CD14-positive monocyte (primary cell): ENCODE measurements at regions not wholly inside any gene's neighbourhood (a gene's known extent, or its start where the extent isn't known, plus 50 kb on each side); places are given as distances from the start of the nearest gene placed in this dataset.

ENCODE experiments used
- DNase-seq, 3 donors: peaks; one replicate each; pipeline ENCODE4 v3.0.0-alpha.2; 2011 to 2022
- H2AFZ ChIP-seq: 2 replicates; pipeline ENCODE4 v1.6.0; 2012; ENCODE audit warnings: mild to moderate bottlenecking, low read depth, low read length, inconsistent platforms; ENCODE audit not compliant: insufficient read depth, poor library complexity, severe bottlenecking
- H3K27ac ChIP-seq, 2 donors: 1 replicate in 1 of 2; 2 replicates in 1 of 2; pipeline ENCODE4 v1.5.1; 2012 to 2013; ENCODE audit warnings: low read length in 2 of 2, control low read depth in 1 of 2, inconsistent platforms in 1 of 2, low read depth in 1 of 2, mild to moderate bottlenecking in 1 of 2
- H3K27me3 ChIP-seq, 2 donors: one replicate each; pipeline versions ENCODE4 v1.6.0 to v1.6.1; 2011 to 2013; ENCODE audit warnings: low read length in 2 of 2; ENCODE audit not compliant: control insufficient read depth in 2 of 2, insufficient read depth in 2 of 2
- H3K36me3 ChIP-seq, 2 donors: replicated peaks in 1 of 2; 1 replicate in 1 of 2; 2 replicates in 1 of 2; pipeline versions ENCODE4 v1.5.1 to v1.6.1; 2012 to 2013; ENCODE audit warnings: low read length in 2 of 2, control low read depth in 1 of 2, inconsistent platforms in 1 of 2, mild to moderate bottlenecking in 1 of 2; ENCODE audit not compliant: insufficient read depth in 2 of 2, control insufficient read depth in 1 of 2
- H3K4me1 ChIP-seq, 2 donors: 1 replicate in 1 of 2; 2 replicates in 1 of 2; pipeline versions ENCODE4 v1.5.1 to v1.6.1; 2012 to 2013; ENCODE audit warnings: low read length in 2 of 2, control low read depth in 1 of 2, inconsistent platforms in 1 of 2, mild to moderate bottlenecking in 1 of 2, moderate library complexity in 1 of 2; ENCODE audit not compliant: insufficient read depth in 2 of 2, control insufficient read depth in 1 of 2
- H3K4me2 ChIP-seq: replicated peaks from 2 replicates; pipeline ENCODE3; 2012; ENCODE audit warnings: low read length, moderate library complexity, mild to moderate bottlenecking; ENCODE audit not compliant: poor library complexity, severe bottlenecking; ENCODE audit errors: extremely low read depth
- H3K4me3 ChIP-seq, 3 experiments: fragments of 200-600 bp in 1 of 3; sonication (generic) in 1 of 3; replicated peaks in 1 of 3; 1 replicate in 2 of 3; 2 replicates in 1 of 3; pipeline ENCODE4 v1.5.1; 2011 to 2013; ENCODE audit warnings: low read length in 3 of 3, mild to moderate bottlenecking in 3 of 3, control low read depth in 2 of 3, low read depth in 2 of 3, inconsistent platforms in 1 of 3, moderate library complexity in 1 of 3
- H3K79me2 ChIP-seq: 2 replicates; pipeline ENCODE4 v1.6.0; 2012; ENCODE audit warnings: mild to moderate bottlenecking, control low read depth, inconsistent platforms, low read length, moderate library complexity; ENCODE audit not compliant: insufficient read depth
- H3K9ac ChIP-seq: 2 replicates; pipeline ENCODE4 v1.6.0; 2017; ENCODE audit warnings: low read length, mild to moderate bottlenecking; ENCODE audit not compliant: insufficient read depth, poor library complexity, severe bottlenecking
- H3K9me3 ChIP-seq, 2 donors: replicated peaks in 1 of 2; 1 replicate in 1 of 2; 2 replicates in 1 of 2; pipeline versions ENCODE4 v1.5.1 to v1.6.1; 2012 to 2013; ENCODE audit warnings: low read length in 2 of 2, control low read depth in 1 of 2; ENCODE audit not compliant: control insufficient read depth in 1 of 2, insufficient read depth in 1 of 2
- H4K20me1 ChIP-seq: 2 replicates; pipeline ENCODE4 v1.6.0; 2012; ENCODE audit warnings: mild to moderate bottlenecking, low read length, control low read depth, moderate library complexity; ENCODE audit not compliant: insufficient read depth
- H3K27ac Mint-ChIP-seq, 7 donors: one replicate each; pipeline ENCODE4 v1.8.0; 2020; ENCODE audit warnings: mild to moderate bottlenecking in 7 of 7, mixed read lengths in 7 of 7, moderate library complexity in 6 of 7, inconsistent platforms in 2 of 7
- H3K27me3 Mint-ChIP-seq, 3 donors: one replicate each; pipeline ENCODE4 v1.8.0; 2021 to 2022; ENCODE audit warnings: low read depth in 3 of 3, mild to moderate bottlenecking in 3 of 3, mixed read lengths in 3 of 3, moderate library complexity in 3 of 3, inconsistent platforms in 1 of 3
- H3K36me3 Mint-ChIP-seq, 2 donors: one replicate each; pipeline ENCODE4 v1.8.0; 2020; ENCODE audit warnings: mixed read lengths in 2 of 2, inconsistent platforms in 1 of 2, mild to moderate bottlenecking in 1 of 2
- H3K4me1 Mint-ChIP-seq: one replicate; pipeline ENCODE4 v1.8.0; 2020; ENCODE audit warnings: mild to moderate bottlenecking, mixed read lengths
- H3K4me3 Mint-ChIP-seq, 2 donors: one replicate each; pipeline ENCODE4 v1.8.0; 2020; ENCODE audit warnings: mild to moderate bottlenecking in 2 of 2, mixed read lengths in 2 of 2, moderate library complexity in 1 of 2
- H3K9me3 Mint-ChIP-seq, 7 donors: one replicate each; pipeline ENCODE4 v1.8.0; 2020 to 2022; ENCODE audit warnings: mixed read lengths in 7 of 7, mild to moderate bottlenecking in 6 of 7, moderate library complexity in 6 of 7, inconsistent platforms in 2 of 7
- WGBS: methylation state at CpG from one replicate; pipeline ENCODE4 v1.1.5; 2013; ENCODE audit warnings: missing lambda C conversion rate; ENCODE audit not compliant: insufficient coverage; 5-methylcytosine and 5-hydroxymethylcytosine counted together
- intact Hi-C, 2 donors: fragments of 100-400 bp; cut with micrococcal nuclease; formaldehyde crosslinking; loops; one replicate each; pipeline versions ENCODE4 v1.15.0 to v1.15.1; 2023
- TF ChIP-seq, protein P1 (sequence below): fragments of 200-600 bp; IDR thresholded peaks from one replicate; pipeline ENCODE4 v1.8.0; 2022; ENCODE audit warnings: antibody characterized with exemption, mild to moderate bottlenecking

DNA sequence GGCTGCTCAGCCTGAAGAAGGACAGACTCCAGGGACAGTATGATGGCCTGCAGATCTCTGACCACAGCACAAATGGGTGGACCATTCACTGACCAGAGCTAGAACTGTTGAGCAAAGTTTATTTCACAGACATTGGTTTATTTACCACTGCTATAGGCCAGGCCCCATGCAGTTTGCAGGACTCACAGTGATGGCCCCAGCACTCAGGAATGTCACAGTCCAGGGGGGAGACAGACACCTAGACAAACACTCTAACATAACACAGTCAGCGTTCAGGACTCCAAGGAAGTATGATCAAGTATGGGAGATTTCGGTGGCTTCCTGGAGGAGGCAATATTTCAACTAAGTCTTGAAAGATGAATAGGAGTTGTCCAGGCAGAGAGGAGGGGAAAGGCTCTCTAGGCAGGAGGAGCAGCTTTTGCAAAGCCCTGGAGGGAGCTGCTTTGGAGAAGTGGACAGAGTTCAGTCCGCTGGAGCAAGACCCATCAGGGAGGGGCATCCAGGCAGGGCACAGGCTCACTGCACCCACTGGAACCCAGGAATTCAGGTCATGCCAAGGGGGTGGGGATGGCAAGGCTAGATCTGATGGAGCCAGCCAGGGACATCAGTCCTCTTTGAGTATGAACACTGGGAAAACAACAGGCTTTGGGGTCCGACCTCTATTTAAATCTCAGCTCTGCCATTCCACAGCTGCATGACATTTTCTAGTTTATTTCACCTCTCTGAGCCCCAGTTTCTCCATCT, 454.3 kb downstream of the MATN1 start:
- no peaks in the 10 kb centered on the region for H3K4me1 Mint-ChIP-seq
- H3K27me3 ChIP-seq, result no peaks in the 10 kb centered on the region

GRCh38 chr1:30267856-30268255, 455.5 kb downstream of the MATN1 start:
- Histone ChIP-seq H3K27ac (no peak overlapping the region), H3K9ac (no peak overlapping the region), H2AFZ (no peak overlapping the region), H3K4me1 (no peaks in the 10 kb centered on the region), H3K9me3 (no peaks in the 10 kb centered on the region), H3K36me3 (no peaks in the 10 kb centered on the region), H4K20me1 (no peaks in the 10 kb centered on the region), H3K4me2 (no peak overlapping the region), H3K27me3 (no peaks in the 10 kb centered on the region), H3K4me3 (no peak overlapping the region), H3K79me2 (no peaks in the 10 kb centered on the region)
- Mint-ChIP-seq H3K36me3 (no peaks in the 10 kb centered on the region), H3K9me3 (peaks cover 0 to 3% (median 0%) of the 10 kb centered on the region in 7 donors), H3K4me3 (no peak overlapping the region), H3K27ac (no peak overlapping the region), H3K27me3 (peaks cover 0 to 8% (median 3%) of the 10 kb centered on the region in 3 donors), H3K4me1 (no peaks in the 10 kb centered on the region)
- TF ChIP-seq, protein P1, sequence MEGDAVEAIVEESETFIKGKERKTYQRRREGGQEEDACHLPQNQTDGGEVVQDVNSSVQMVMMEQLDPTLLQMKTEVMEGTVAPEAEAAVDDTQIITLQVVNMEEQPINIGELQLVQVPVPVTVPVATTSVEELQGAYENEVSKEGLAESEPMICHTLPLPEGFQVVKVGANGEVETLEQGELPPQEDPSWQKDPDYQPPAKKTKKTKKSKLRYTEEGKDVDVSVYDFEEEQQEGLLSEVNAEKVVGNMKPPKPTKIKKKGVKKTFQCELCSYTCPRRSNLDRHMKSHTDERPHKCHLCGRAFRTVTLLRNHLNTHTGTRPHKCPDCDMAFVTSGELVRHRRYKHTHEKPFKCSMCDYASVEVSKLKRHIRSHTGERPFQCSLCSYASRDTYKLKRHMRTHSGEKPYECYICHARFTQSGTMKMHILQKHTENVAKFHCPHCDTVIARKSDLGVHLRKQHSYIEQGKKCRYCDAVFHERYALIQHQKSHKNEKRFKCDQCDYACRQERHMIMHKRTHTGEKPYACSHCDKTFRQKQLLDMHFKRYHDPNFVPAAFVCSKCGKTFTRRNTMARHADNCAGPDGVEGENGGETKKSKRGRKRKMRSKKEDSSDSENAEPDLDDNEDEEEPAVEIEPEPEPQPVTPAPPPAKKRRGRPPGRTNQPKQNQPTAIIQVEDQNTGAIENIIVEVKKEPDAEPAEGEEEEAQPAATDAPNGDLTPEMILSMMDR, result no peak
- 82% methylated on average over 2 of the region's 6 CpGs for WGBS
- intact Hi-C loops, result no loop called here
- no peak for DNase-seq

More for the DNA sequence above, 454.3 kb downstream of the MATN1 start:
- Mint-ChIP-seq H3K27ac (no peak overlapping the region), H3K4me3 (no peak overlapping the region), H3K9me3 (peaks cover 0 to 7% (median 1%) of the 10 kb centered on the region in 7 donors), H3K36me3 (no peaks in the 10 kb centered on the region), H3K27me3 (peaks cover 0 to 8% (median 3%) of the 10 kb centered on the region in 3 donors)
- H3K4me2 ChIP-seq, result no peak overlapping the region
- H3K9me3 ChIP-seq, result peaks cover 0 to 7% of the 10 kb centered on the region in 2 donors
- no peak for DNase-seq
- no peaks in the 10 kb centered on the region for H3K4me1 ChIP-seq
- H4K20me1 ChIP-seq, result no peaks in the 10 kb centered on the region
- no peaks in the 10 kb centered on the region for H3K36me3 ChIP-seq
- WGBS, result 89% methylated on average over 3 of the region's 4 CpGs
- H3K9ac ChIP-seq, result no peak overlapping the region
- H3K79me2 ChIP-seq, result no peaks in the 10 kb centered on the region
- no peak overlapping the region for H3K4me3 ChIP-seq
- no peak overlapping the region for H3K27ac ChIP-seq
- intact Hi-C loops, result no loop called here
- H2AFZ ChIP-seq, result no peak overlapping the region
- TF ChIP-seq, protein P1, result no peak
